AG09309 (cell line): ENCODE measurements at regions not wholly inside any gene's neighbourhood (a gene's known extent, or its start where the extent isn't known, plus 50 kb on each side); places are given as distances from the start of the nearest gene placed in this dataset.

Experiments
- DNase-seq: peaks from one replicate; pipeline ENCODE4 v3.0.0-alpha.2; 2010; ENCODE audit warnings: low read depth
- H3K4me3 ChIP-seq: 2 replicates; pipeline ENCODE4 v1.5.1; 2011; ENCODE audit warnings: mild to moderate bottlenecking, low read depth, low read length, moderate library complexity; ENCODE audit not compliant: control insufficient read depth
- TF ChIP-seq, protein P1 (sequence below): IDR thresholded peaks from 2 replicates; pipeline ENCODE4 v1.5.1; 2011; ENCODE audit warnings: mild to moderate bottlenecking, low read depth, low read length, inconsistent platforms; ENCODE audit not compliant: insufficient read depth, control insufficient read depth; ENCODE audit errors: missing control alignments

DNA sequence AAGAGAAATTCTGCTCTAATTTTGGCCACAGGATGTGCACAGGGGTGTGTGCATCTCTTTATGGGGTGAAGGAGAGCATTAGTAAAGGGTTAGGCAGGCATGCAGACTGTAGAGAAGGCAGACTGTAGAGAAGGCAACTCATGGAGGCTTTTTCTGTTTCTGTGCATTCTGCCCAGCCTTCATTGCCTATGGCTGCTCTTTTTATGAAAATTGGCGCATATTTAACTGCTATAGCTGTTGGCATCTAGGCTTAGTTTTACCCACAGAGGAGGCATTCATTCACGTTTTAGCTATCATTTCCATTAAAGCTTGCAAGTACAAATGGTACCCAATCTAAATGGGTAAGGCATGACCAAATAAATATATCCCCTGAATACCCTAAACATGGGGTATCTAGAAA, 286.8 kb upstream of the ID4 start:
- TF ChIP-seq, protein P1, sequence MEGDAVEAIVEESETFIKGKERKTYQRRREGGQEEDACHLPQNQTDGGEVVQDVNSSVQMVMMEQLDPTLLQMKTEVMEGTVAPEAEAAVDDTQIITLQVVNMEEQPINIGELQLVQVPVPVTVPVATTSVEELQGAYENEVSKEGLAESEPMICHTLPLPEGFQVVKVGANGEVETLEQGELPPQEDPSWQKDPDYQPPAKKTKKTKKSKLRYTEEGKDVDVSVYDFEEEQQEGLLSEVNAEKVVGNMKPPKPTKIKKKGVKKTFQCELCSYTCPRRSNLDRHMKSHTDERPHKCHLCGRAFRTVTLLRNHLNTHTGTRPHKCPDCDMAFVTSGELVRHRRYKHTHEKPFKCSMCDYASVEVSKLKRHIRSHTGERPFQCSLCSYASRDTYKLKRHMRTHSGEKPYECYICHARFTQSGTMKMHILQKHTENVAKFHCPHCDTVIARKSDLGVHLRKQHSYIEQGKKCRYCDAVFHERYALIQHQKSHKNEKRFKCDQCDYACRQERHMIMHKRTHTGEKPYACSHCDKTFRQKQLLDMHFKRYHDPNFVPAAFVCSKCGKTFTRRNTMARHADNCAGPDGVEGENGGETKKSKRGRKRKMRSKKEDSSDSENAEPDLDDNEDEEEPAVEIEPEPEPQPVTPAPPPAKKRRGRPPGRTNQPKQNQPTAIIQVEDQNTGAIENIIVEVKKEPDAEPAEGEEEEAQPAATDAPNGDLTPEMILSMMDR: no peak
- no peak for DNase-seq
- H3K4me3 ChIP-seq: no peak overlapping the region

DNA sequence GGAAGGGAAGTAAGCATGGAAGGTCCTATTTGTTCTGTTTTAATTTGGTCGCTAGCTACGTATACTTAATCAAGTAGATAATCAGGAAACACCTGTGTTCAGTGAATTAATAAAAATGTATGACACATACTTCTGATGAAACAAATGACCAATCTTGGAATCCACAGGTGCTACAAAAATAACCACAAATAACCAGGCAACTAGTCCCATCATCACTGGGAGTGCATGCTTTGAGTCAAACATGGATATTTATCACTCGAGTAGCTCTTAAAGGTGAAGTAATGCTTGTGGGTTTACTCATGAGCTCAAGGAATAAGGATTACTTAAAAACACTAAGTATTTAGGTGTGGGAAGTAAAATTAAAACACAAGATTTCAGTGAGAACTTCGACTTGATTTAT, 285.6 kb upstream of the ID4 start:
- no peak overlapping the region for H3K4me3 ChIP-seq
- TF ChIP-seq, protein P1: no peak
- no peak for DNase-seq

GRCh38 chr6:19552076-19552475, 285.1 kb upstream of the ID4 start:
- H3K4me3 ChIP-seq: no peak overlapping the region
- DNase-seq: no peak
- TF ChIP-seq, protein P1: no peak

- TF ChIP-seq, protein P1: no peak
- H3K4me3 ChIP-seq: no peak overlapping the region
Observed at GRCh38 chr6:19552588-19552987, 284.6 kb upstream of the ID4 start.

GRCh38 chr6:19554356-19555225, 282.6 kb upstream of the ID4 start:
- no peak overlapping the region for H3K4me3 ChIP-seq
- DNase-seq: no peak
- TF ChIP-seq, protein P1: no peak

More at GRCh38 chr6:19552588-19552987, 284.6 kb upstream of the ID4 start:
- DNase-seq: no peak

- TF ChIP-seq, protein P1: no peak
- DNase-seq: no peak
- H3K4me3 ChIP-seq: no peak overlapping the region
Observed at GRCh38 chr6:19557191-19557590, 280.0 kb upstream of the ID4 start.

DNA sequence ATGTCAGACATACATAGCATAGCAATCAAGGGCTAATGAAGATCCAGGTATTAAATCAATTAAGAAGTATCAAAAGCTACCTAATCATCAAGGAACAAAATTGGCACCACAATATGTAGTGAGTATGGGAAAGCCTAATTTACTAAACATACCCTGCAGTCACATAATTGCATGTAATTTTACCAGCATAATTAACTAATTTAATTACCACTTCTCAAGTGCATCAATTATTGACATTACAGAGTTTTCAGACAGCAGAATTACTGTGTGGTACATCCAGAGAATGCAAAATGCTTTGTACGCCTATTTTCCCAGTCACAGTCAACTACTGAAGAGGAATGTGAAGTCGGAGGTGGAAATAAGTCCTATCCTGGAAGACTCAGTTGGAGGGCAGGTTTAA, 279.0 kb upstream of the ID4 start:
- no peak for DNase-seq
- TF ChIP-seq, protein P1: no peak
- no peak overlapping the region for H3K4me3 ChIP-seq
